DND-41 (cell line): ENCODE measurements at regions not wholly inside any gene's neighbourhood (a gene's known extent, or its start where the extent isn't known, plus 50 kb on each side); places are given as distances from the start of the nearest gene placed in this dataset.

ENCODE experiments used
- EZH2 ChIP-seq: IDR thresholded peaks from 3 replicates; pipeline ENCODE4 v1.6.1; 2012; ENCODE audit warnings: borderline replicate concordance, low read depth, mild to moderate bottlenecking, moderate library complexity, low read length, inconsistent platforms; ENCODE audit not compliant: severe bottlenecking
- TF ChIP-seq, protein P1 (sequence below): IDR thresholded peaks from 2 replicates; pipeline ENCODE4 v1.5.1; 2012; ENCODE audit warnings: borderline replicate concordance, low read length, moderate library complexity, mild to moderate bottlenecking; ENCODE audit not compliant: poor library complexity, severe bottlenecking; ENCODE audit errors: extremely low read depth

DNA sequence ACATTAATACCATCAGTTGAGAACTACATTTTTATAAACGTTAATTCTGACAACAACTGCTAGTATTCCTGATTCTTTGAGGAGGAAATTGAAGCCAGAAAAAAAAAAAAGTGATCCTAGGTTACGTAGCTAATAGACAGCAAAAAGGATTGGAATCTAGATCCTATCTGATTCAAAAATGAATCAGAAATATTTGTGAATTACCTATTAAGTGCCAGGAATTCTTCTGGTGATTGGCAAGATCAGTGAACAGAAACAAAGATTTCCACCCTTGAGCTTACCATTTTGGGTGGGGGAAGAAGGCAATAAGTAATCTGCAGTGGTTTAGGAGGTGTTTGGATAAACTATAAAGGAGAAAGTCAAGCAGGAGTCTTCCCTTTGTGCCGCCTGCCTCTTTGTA lies 63.9 kb upstream of the LARGE1 start:
- TF ChIP-seq, protein P1, sequence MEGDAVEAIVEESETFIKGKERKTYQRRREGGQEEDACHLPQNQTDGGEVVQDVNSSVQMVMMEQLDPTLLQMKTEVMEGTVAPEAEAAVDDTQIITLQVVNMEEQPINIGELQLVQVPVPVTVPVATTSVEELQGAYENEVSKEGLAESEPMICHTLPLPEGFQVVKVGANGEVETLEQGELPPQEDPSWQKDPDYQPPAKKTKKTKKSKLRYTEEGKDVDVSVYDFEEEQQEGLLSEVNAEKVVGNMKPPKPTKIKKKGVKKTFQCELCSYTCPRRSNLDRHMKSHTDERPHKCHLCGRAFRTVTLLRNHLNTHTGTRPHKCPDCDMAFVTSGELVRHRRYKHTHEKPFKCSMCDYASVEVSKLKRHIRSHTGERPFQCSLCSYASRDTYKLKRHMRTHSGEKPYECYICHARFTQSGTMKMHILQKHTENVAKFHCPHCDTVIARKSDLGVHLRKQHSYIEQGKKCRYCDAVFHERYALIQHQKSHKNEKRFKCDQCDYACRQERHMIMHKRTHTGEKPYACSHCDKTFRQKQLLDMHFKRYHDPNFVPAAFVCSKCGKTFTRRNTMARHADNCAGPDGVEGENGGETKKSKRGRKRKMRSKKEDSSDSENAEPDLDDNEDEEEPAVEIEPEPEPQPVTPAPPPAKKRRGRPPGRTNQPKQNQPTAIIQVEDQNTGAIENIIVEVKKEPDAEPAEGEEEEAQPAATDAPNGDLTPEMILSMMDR: no peak
- TF ChIP-seq EZH2: no peak
